OCI-M1 (cell line): ENCODE measurements at regions not wholly inside any gene's neighbourhood (a gene's known extent, or its start where the extent isn't known, plus 50 kb on each side); places are given as distances from the start of the nearest gene placed in this dataset.

Experiments used
- DNase-seq: peaks from one replicate; lab custom pipeline; 2025; lab: John Stamatoyannopoulos, UW

DNA sequence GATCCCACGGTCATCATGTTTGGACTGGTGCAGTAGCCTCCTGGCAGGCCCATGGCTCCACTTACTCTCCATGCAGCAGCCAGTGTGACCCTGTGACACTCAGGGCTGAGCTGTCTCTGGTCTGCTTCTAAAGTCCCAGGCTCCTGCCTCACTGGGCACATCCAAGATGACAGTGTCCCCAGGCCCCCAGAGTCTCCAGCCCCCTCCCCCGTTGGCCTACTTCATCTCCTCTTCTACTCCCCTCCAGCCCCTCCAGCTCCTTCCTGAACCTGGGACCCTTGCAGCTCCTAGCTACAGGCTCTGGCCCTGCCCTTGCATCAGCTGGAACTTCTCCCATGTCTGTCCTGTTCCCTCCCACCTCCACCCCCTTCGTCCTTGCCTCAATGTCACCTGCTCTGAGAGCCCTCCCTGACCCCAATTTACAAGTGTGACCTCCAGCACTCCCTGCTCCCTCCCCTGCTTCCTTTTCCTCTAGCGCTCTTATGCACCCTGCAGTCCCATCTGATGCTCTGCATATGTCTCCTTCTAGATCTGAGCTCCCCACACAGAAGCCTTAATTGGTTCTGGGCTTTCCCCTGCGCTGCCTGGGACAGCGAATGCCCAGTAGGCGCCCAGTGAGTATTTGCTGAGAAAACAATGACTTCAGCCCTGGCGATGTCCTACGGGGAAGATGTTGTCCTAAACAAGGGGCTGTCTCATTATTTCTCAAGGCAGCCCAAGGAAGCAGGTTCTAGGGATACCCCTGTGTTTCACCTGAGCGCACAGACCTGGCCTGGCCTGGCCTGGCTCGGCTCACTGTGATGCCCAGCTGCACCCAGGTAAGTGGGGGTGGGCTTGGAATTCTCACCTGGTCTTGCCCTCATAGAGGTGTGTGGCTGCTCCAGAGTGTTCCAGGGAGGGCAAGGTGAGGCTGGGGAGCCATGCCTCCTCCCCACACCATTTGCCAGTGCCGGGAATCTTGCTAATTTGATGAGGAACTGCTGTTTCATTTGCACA is 600.6 kb downstream of the PTPRU start:
- DNase-seq = no peak

DNA sequence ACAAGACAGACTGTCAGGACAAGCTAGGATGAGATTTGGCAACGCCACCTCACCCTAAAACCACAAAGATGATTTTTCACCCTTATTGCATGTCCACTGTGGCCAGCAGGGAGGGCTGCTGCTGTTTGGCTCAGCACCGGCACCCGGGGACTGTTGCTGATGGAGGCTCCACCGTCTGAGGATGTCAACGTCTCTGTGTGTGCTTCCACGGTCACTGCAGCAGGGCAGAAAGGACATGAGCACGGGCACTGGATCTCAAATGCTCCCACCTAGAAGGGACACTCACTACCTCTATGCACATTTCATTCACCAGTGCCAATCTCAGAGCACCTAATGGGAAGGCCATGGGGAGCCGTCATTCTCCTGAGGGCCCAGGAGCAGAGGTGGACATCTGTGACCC is 599.6 kb downstream of the PTPRU start:
- peak; percentile 1 for DNase-seq

DNA sequence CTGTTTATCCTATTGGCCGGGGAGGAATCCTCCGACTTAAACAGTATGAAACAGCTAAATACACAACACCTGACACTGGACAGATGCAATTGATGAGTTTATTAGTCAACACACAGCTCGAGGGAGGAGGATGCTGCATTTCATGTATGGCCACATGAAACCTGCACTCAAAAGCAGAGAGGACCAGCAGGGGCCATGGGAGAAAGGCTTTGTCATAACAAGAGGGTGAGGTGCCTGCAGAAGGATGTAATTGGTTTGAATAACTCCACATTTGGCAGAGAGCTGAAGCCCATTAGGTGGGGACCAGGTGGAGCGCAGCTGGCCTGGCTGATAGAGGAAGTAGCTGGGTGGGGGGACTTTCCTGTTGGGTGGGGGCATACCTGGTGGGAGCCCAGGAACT is 599.1 kb downstream of the PTPRU start:
- DNase-seq = no peak

DNA sequence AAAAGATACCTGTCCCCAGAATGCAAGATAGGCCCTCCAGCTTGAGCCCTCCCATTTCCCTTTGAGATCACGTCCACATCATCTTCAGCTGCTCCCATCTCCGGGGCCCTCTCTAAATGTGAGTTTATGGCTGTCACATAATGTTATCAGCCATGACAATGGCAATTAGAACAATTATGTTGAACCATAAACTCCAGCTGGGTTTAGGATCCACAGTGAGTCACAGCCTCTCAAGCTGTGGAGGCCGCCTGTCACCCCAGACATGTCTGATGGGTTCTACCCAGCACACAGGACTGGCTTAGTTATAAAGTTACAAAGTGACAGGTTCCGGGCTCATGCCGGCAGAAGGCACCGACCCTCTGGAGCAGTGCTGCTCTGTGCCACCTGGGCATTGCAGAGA is 597.3 kb downstream of the PTPRU start:
- DNase-seq = no peak

DNA sequence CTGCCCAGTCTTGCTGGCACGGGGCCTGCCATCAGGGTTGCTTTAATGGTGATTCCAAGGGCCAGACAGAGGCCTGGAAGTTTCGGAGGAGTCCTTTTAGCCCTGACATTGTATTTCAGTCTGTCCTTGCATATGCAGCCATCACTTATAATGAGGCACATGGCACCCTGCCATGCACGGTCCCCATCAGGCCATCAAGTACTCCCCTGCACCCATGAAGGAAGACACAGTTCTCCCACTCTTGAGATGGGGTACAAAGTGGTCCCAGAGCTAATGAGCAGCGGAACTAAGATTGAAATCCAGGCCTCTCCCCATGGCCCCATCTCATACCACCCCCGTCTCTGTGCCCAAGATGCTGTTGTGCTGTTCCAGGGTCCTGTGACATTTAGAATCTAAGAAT is 596.6 kb downstream of the PTPRU start:
- DNase-seq = no peak

DNA sequence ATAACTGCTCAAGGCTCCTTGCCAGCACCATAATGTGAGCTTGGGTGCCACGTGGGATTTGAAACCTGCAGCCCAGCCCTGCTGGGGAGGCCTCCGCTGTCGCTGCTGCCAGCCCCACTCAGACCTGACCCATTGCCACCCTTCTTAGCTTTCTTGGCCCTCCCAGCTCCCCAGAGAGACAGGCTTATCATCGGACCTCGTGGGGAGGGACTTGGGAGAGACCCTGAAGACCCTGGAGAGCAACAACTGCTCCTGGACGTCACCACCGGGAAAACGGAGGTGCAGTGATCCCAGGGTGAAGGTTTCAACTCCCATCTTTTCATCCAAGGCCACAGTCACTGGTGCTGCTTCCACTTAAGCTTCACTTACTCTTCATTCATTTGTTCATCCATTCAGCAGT is 596.1 kb downstream of the PTPRU start:
- no peak for DNase-seq

DNA sequence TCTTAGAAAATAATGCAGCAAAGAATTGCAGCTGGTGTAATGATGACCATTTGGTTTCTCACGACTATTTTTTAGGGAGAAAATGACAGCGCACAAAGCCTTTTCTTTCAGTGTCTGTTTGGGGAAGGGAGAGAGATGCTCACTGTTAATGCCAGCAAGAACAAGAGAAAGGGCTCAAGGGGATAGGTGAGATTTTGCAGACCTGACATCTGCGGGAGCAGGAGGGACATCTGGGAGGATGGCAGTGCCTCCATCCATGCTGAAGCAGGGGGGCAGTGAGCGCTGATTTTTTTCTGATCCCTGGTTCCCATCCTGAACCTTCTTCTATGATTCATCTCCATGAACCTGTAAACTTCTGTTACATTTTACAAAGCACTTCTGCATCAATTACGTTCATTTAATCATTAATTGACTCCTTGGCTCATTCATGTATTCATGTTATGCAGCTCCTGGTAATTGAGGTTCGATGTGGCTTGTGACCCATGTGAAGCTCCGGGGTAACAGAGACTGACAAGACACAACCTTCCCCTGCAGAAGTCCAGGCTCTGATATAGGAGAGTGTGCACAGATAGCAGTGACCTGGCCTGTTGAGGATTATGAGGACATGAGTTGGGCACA is 595.3 kb downstream of the PTPRU start:
- no peak for DNase-seq

DNA sequence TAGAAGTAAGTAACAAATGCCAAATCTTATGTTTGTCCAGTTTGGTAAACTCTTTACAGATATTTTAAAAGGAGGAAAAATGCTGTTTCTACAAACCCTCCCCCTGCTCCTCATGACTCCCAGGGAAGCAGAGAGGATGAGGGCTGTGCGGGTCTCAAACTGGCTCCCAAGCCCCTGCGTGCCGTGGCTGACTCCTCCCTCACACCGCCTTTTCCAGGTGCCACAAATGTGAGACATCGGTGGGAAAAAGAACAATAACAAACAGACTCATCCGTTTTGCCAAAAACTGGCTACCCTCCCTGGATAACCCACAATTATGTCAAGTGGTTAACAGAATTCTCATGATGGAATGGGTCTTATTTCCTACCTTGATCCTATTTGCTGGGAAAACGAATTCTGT is 594.6 kb downstream of the PTPRU start:
- DNase-seq = no peak

DNA sequence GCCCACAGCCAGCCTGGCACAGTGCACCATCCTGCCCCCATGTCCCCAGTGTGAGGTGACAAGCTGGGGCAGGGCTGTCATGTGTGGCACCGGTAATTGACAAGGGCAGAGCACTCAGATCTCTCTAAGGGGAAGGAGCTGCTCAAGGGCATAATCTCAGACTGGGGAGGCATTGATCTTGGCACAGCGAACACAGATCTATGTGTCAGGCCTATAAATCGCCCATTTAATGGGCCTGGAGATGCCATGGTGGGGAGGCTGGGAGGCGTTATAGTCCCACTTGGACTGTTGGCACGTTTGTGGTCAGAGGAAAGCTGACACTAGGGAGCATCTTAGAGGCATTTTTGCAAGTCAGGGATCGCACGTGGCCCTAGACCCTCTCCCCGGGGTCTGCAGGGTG is 594.1 kb downstream of the PTPRU start:
- DNase-seq = no peak

DNA sequence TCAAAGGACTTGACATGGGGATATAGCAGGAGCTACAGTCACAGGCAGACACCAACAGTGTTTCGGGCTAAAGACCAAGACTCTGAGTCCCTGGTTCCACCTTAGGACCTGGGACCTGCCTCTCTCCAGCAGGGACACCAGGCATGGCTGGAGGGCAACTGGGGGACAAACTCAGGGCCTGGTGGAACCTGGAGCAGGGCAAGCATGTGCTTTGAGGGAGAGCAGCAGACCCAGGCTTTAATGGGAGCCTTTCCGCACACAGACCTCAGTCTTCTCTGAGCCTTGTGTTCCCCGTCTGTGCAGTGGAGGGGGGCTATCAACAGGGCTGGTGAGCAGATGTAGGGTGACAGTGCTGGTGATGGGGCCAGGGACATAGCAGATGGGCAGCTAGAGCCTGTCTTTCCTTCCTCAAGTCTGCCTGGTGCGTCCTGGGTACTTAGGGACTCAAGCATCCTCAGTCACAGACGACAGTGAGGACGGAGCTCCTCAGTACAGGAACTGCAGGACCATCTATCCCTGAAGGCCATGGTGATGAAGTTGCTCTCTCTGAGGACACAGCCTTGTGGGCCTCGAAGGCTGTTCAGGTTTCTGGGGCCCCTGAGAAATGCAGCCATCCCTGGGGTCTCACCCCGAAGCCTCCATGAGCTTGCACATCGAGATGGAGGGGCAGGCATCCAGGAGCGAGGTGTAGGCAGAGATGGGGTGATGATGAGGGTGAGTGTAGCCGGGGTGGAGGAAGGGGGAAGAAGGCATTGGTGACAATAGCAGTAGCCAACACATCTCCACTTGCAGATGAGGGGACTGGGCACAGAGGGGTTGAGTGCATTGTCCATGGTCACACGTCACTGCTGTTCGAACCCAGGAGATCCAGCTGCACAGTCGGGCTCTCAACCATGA is 593.4 kb downstream of the PTPRU start:
- no peak for DNase-seq

DNA sequence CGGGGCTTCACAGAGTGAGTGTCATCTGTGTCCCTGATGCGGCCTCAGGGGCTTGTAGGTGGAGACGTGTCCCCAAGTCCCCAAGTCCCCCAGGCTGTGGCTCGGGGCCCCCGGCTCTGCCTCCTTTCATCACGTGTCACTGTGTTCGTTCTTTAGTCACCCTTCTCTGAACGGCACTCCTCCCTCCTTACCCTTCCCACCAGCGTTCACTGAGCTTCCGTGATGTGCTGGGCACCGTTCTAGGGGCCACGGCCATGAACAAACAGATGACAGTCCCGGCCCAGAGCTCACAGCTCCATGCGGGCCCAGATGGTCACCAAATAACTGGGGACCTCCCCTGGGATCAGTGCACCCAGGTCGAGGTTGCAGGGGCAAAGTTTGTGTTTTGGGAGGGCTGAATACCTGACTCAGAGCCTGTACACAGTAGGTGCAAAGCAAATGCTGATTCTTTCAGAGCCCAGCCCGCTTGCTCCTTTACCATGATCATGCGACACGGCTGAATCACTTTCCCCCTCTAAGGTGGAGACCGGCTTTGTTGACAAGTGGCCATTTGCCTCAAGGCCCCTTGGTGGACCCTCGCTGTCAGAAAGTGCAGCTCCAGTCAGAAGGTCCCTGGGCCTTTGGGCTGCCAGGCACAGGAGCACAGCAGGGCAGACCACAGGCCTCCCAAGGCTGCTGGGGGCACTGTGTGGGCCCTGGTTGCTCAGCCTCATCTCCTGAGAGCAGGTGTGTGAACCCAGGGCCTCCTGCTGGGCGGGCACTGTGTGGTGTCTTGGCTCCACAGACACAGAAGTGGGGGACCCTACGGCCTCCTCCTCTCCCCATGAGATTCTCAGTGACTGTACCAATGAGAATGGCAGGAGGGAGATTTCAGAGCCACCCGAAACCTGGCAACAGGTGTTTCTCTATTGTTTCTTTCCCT is 592.5 kb downstream of the PTPRU start:
- no peak for DNase-seq

DNA sequence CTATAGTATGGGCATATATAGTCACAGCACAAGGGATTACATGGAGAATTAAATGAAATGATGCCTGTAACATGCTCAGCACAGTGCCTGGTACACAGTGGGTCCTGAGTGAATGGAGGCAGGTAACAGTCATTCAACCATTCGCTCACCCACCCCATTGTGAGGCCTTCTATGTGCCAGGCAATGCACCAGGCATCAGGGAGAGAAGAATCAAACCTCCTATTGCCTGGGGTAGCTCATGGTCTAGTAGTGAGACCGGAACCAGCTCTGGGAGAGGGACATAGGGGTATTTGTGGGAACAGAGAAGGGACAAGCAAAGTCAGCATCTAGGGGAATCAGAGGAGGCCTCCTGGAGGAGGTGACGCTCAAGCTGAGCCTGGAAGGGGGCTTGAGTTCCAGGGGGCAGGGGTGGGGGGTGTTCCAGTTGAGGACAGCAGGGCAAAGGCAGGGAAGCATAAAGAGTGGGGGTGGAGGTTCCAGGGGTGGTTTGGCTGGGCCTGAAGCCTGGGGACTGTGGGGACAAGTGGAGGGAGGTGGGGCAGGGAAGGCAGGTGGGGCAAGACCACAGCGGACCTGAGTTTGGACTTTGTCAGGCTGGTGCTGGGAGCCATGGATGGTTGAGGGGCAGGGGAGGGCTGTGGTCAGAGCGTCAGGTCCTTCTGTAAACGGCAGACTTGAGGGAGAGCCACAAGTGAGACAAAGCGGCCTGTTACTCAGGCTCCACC is 591.6 kb downstream of the PTPRU start:
- no peak for DNase-seq

DNA sequence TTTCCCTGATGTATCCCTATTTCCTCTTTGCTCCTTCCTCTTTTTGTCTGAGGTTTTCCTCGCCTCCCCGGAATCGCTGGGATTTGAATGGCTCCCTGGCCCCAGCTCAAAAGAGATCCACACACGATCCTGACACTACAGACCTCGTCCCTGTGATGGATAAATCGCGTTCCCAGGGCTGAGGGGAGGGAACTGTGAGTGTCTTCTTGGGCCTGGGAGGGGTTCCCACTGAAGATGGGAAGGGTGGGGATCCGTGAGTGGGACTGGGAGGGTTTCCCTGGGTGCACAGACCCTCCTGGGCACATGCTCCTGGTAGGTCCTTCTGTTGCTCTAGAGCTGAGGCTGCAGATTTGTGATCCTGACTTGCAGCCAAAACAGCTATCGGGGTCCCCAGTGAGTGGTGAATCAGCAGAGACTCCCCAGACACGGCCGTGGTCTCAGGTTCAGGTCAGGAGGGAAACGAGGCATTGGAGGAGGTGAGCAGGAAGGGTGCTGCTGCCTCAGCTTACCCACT is 591.0 kb downstream of the PTPRU start:
- DNase-seq = no peak

DNA sequence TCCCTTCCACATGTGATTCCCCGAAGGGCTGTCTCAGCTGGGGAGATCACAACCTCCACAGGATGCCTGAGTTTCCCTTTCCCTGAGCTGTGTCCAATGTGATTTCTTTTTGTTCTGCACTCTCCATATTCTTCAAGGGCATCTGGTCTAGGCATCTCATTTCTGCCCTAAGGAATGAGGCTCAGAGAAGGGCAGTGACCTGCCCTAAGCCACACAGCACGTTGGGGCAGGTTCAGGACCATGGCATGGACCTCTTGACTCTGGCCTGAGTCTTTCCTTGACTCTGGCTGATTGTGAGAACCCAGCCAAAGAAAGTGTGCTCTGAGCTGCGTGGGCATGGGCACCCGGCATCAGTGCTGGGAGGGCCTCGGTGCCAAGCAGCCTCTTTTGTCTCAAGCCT is 590.3 kb downstream of the PTPRU start:
- no peak for DNase-seq

DNA sequence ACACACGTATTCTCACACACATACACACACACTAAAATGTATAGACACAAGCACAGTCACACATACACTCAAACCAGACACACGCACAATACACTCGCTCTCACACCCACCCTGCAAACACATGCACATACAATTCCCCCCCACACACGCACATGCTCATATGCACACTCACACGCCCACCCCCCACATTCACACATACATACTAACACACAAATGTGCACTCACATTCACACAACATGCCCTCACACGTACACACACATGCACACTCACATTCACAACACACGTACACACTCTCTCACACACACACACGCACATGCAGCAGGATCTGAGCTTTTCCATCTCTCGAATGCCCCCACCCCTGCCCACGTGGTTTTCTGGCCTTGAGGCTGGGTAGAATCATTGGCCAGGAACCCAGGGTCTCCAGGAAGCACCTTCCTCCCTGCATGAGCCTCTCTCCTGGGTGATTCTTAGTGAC is 589.7 kb downstream of the PTPRU start:
- no peak for DNase-seq

DNA sequence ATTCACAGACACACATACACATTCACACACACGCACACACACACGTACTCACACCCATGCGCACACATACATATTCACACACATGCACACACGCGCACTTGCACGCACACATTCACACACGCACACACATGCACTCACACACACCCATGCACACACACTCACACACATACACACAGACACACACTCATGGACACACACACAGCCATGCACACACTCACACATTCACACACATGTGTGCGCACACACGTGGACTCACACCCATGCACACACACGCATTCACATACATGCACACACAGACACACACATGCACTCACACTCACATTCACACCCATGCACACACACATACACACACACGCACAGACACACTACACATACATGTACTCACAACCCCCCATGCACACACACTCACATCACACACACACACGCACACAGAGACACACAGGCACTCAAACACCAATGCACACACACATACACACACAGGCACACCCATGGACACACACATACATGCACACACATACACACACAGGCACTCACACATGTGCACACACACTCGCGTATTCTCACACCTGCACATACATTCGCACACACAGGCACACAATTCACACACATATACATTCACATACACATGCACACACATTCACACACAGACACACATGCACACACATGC is 589.1 kb downstream of the PTPRU start:
- no peak for DNase-seq

DNA sequence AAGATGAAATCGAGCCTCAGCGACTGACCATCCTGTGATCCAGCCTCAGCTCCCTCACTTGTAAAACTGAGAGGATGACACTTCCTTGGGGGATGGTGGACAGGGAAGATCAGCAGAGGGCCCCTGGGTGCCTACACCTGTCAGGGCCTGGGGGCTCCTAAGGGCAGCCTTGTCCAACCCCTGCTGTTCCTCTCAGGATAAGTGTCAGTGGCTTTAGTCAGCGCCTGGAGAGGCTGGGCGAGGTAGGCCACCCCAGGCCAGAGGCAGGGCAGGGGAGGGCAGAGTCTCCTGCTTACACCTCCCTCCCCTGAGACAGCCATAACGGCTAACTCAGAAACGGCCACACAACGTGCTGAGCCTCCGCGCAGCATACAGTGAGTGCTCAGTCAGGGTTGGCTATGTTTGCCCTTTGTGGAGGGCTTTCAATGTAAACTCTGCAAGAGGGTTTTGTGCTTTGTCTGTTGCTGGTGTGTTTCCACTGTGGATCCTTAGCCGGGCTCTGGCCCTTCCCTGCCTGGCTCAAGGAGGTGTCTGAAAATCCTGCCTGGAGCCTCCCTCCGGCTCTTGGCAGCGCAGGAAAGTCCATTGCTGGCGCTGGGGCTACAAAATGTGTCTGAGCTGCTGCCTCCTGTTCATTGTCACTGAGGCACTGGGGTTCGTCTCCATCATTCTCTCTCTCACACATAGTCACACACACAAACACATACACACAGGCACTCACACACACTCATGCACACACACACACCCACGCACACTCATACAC is 588.4 kb downstream of the PTPRU start:
- DNase-seq = no peak

DNA sequence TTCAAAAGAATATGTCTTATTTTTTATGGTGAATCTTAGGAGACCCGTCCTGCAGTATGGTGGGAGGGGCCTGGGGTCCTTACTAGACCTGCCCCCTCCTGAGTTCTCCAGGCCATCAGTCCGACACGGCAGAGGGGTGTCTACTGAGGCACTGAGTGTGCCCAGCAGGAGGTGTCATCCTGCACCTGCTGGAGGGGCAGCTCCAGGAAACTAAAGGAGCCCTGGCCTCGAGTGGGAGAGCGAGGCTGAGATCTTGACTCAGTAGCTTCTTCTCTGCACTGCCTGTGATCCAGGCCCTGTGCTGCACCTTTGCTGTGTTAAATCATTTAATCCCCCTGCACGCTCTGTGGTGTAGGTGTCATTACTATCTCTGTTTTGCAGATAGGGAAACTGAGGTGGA is 587.7 kb downstream of the PTPRU start:
- no peak for DNase-seq

DNA sequence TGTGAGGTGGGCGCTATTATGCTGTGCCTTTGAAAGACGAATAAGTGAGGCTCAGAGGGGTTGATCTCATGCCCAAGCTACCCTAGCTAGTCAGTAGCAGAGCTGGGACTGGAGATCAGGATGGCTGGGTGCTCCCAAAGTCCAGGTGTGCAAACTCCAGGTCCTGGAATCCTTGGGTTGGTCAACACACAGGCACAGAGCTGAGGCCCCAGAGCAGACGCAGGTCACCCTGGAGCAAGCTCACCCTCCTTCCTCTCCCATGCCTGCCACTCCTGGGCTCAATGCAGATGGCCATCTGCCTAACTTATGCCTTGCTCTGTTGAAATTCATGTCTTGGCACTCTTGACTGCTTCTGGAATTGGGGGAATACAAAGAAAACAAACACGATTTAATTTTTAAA is 587.2 kb downstream of the PTPRU start:
- DNase-seq = no peak
